ENCODE measurements at regions not wholly inside any gene's neighbourhood (a gene's known extent, or its start where the extent isn't known, plus 50 kb on each side); places are given as distances from the start of the nearest gene placed in this dataset.
"Not testable (repeated sequence)": the region's sequence is repeated elsewhere in the genome, so short reads cannot be mapped to it uniquely, and the experiment has no call there.

- H3K27ac ChIP-seq (ENCODE audit: low read depth, low read length); H3K4me3 ChIP-seq (ENCODE audit: low read depth in 1 of 2, low read length in 2 of 2): not testable (repeated sequence)
These were observed 51.7 kb downstream of the PPIAL4C start for GRCh38 chr1:149635290-149635899.

DNA sequence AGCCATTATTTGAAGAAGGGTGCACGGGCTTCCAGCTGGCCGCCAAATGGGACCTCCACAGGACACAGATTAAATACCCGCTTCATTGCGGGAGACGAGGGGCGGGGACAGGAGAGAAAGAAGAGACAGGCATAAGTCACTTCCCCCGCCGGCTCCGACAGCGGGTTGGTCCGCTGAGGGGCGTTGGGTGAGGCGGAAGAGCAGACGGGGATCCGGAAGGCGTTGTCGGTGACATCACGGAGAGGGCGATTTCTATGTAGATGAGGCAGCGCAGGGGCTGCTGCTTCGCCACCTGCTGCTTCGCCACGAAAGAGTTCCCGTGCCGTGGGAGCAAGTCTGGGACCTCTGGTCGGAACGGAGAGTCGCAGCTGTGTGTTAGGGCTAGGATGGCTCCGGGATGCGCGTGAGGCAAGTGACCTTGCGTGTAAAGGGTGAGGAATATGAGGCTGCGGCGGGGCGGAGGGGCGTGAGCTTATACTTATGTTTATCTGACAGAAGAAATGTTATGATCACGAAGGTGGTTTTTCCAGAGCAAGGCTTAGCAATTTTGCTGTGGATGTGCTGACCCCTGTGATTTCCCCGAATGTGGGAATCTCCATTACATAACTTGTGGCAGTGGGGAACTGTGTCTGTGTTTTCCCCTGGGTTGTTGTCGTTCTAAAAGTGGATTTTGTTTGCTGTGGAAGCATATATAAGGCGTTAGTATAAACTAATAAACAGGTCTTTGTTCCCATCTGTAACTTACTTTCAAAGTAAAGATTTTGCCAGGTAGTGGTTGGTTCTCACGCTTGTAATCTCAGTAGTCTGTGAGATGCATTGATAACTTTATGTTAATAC, 52.9 kb downstream of the PPIAL4C start:
- H3K27me3 ChIP-seq (ENCODE audit: control insufficient read depth in 1 of 2, insufficient read depth in 2 of 2, low read length in 2 of 2); H3K36me3 ChIP-seq (ENCODE audit: insufficient read depth, low read length): not testable (repeated sequence)
- peak overlapping the region; percentile 61 for H3K9ac ChIP-seq (ENCODE audit: low read length)

More at GRCh38 chr1:149635290-149635899, 51.7 kb downstream of the PPIAL4C start:
- H3K4me1 ChIP-seq (ENCODE audit: insufficient read depth, low read length); H3K36me3 ChIP-seq (ENCODE audit: insufficient read depth, low read length); H3K27me3 ChIP-seq (ENCODE audit: control insufficient read depth in 1 of 2, insufficient read depth in 2 of 2, low read length in 2 of 2); H3K9ac ChIP-seq (ENCODE audit: low read length); H3K9me3 ChIP-seq (ENCODE audit: low read length): not testable (repeated sequence)

GRCh38 chr1:149638481-149638880, 54.8 kb downstream of the PPIAL4C start:
- H3K36me3 ChIP-seq (ENCODE audit: insufficient read depth, low read length); H3K27me3 ChIP-seq (ENCODE audit: control insufficient read depth in 1 of 2, insufficient read depth in 2 of 2, low read length in 2 of 2); H3K9ac ChIP-seq (ENCODE audit: low read length); H3K4me3 ChIP-seq (ENCODE audit: low read depth in 1 of 2, low read length in 2 of 2); H3K9me3 ChIP-seq (ENCODE audit: low read length); H3K4me1 ChIP-seq (ENCODE audit: insufficient read depth, low read length); H3K27ac ChIP-seq (ENCODE audit: low read depth, low read length): not testable (repeated sequence)

More for the DNA sequence above, 52.9 kb downstream of the PPIAL4C start:
- not testable (repeated sequence) for H3K9me3 ChIP-seq (ENCODE audit: low read length); H3K4me1 ChIP-seq (ENCODE audit: insufficient read depth, low read length)
- Histone ChIP-seq H3K27ac (ENCODE audit: low read depth, low read length) (peak overlapping the region; percentile 85), H3K4me3 (ENCODE audit: low read depth in 1 of 2, low read length in 2 of 2) (peak overlapping the region in 1 of 2 donors; percentile 65)

DNA sequence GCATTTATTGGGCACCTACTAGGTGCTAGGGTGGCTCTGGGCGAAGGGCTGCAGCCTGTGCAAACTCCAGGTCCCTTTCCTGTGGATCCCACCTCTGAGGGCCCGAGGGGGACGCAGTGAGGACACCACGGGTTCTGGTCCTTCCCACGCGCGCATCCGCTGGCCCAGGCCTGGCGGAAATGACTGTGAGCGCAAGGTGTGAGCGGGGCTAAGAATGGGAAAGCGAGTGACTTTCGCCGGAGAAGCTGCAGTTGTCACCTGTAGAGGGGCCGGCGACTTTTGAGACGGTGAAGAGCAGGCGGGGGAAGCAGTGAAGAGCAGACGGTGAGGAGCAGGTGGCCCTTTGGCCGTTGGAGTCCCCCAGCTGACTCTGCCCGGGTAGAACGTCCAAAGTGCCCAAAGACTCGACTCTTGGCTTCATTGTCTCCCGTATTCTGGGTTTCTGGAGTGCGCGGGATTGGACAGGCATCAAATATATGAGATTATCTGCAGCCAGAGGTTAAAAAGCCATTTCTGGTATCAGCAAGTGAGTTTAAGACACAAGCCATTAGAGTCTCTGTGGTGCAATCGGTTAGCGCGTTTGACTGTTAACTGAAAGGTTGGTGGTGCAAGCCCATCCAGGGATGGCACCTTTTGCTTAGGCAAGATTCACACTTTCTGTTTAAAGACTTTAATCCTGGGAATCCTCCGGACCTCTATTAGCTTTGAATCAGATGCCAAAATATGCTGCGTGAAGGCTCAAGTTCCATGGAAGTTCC, 55.4 kb downstream of the PPIAL4C start:
- H3K9ac ChIP-seq (ENCODE audit: low read length); H3K4me1 ChIP-seq (ENCODE audit: insufficient read depth, low read length); H3K27me3 ChIP-seq (ENCODE audit: control insufficient read depth in 1 of 2, insufficient read depth in 2 of 2, low read length in 2 of 2): not testable (repeated sequence)

DNA sequence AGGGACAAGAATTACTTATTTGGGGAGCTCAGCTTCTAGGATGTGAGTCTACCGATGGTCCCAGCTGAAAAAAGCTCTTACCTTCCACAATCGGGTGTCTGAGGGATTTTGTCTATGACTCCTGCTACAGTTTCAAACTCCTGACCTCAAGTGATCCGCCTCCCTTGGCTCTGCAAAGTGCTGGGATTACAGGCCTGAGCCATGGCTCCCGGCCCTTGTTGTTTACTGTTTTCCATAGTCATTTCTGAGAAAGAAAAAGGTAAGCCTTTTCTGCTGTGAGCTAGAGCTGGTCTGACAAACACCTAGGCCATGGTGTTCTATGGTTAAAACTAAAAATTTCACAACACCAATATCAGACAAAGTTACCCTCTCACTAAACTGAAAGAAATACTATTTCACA, 57.5 kb downstream of the PPIAL4C start:
- not testable (repeated sequence) for H3K36me3 ChIP-seq (ENCODE audit: insufficient read depth, low read length); H3K4me3 ChIP-seq (ENCODE audit: low read depth in 1 of 2, low read length in 2 of 2); H3K9ac ChIP-seq (ENCODE audit: low read length); H3K4me1 ChIP-seq (ENCODE audit: insufficient read depth, low read length); H3K27me3 ChIP-seq (ENCODE audit: control insufficient read depth in 1 of 2, insufficient read depth in 2 of 2, low read length in 2 of 2); H3K27ac ChIP-seq (ENCODE audit: low read depth, low read length); H3K9me3 ChIP-seq (ENCODE audit: low read length)

More for the DNA sequence above, 55.4 kb downstream of the PPIAL4C start:
- not testable (repeated sequence) for H3K36me3 ChIP-seq (ENCODE audit: insufficient read depth, low read length); H3K9me3 ChIP-seq (ENCODE audit: low read length); H3K4me3 ChIP-seq (ENCODE audit: low read depth in 1 of 2, low read length in 2 of 2); H3K27ac ChIP-seq (ENCODE audit: low read depth, low read length)

DNA sequence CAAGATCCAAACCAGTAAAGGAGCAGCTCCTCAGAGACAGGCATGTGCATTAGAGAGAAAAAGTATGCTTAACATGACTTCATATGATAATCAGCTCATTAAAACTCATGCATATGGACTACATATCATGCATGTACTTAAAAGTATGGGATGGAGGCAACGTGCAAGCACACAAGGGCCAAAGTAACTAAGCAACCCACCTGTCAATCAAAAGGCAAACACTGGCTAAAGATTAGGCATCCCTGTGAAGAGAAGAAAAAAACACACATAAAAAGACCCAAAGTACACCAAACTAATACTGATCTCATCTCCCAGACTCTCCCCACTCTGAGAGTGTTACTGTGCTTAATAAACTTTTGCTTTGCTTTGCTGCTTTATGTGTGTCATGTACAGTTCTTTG, 61.2 kb downstream of the PPIAL4C start:
- H3K9ac ChIP-seq (ENCODE audit: low read length); H3K9me3 ChIP-seq (ENCODE audit: low read length); H3K27ac ChIP-seq (ENCODE audit: low read depth, low read length); H3K27me3 ChIP-seq (ENCODE audit: control insufficient read depth in 1 of 2, insufficient read depth in 2 of 2, low read length in 2 of 2); H3K4me1 ChIP-seq (ENCODE audit: insufficient read depth, low read length); H3K4me3 ChIP-seq (ENCODE audit: low read depth in 1 of 2, low read length in 2 of 2); H3K36me3 ChIP-seq (ENCODE audit: insufficient read depth, low read length): not testable (repeated sequence)

DNA sequence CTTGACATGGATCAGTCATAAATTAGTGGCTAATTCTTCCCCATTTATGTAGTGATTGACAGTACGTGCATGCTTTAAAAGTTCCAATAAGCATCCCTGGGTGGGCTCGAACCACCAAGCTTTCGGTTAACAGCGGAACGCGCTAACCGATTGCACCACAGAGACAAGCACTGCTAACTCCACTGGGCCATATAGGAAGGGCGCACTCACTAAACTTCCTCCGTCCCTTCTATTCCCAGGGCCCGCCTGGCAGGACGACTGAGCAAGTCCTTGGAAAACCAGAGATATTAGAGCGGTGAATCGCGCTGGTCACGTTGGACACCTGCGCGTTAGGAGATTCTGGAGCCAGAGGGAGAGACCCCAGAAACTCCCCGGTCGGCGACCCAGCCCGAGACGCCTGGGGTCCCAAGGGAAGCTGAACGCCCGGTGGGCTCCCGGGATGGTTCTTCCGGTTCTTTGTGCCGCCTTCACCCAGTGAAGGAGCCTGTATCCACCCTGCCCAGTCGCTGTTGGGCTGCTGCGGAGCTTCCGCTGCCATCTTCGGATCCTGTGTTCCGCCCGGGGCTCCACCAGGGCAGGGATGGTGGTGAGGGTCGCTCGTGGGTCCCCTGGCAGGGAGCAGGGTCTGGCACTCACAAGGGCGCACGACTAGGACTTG, 62.8 kb downstream of the PPIAL4C start:
- not testable (repeated sequence) for H3K36me3 ChIP-seq (ENCODE audit: insufficient read depth, low read length); H3K9me3 ChIP-seq (ENCODE audit: low read length); H3K9ac ChIP-seq (ENCODE audit: low read length); H3K27me3 ChIP-seq (ENCODE audit: control insufficient read depth in 1 of 2, insufficient read depth in 2 of 2, low read length in 2 of 2); H3K4me1 ChIP-seq (ENCODE audit: insufficient read depth, low read length); H3K4me3 ChIP-seq (ENCODE audit: low read depth in 1 of 2, low read length in 2 of 2); H3K27ac ChIP-seq (ENCODE audit: low read depth, low read length)

- H3K27ac ChIP-seq (ENCODE audit: low read depth, low read length); H3K4me1 ChIP-seq (ENCODE audit: insufficient read depth, low read length); H3K27me3 ChIP-seq (ENCODE audit: control insufficient read depth in 1 of 2, insufficient read depth in 2 of 2, low read length in 2 of 2); H3K4me3 ChIP-seq (ENCODE audit: low read depth in 1 of 2, low read length in 2 of 2); H3K9ac ChIP-seq (ENCODE audit: low read length); H3K9me3 ChIP-seq (ENCODE audit: low read length); H3K36me3 ChIP-seq (ENCODE audit: insufficient read depth, low read length): not testable (repeated sequence)
These were observed 63.3 kb downstream of the PPIAL4C start for GRCh38 chr1:149647018-149647373.

DNA sequence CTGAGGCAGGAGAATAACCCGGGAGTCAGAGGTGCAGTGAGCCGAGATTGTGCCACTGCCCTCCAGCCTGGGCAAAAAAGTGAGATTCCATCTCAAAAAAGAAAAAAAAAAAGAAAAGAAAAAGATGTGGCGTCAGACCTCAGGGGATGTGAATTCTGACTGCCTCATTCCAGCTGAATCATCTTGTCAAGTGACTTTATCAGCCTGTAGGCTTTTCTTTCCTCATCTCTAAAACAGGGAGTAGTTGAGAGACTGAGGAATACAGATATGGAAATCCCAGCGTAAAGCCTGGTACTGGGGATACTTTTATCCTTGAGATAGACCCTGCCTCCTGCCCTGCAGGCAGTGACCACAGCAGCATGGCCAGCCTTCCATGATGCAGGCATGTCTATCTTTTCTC, 74.1 kb downstream of the PPIAL4C start:
- H3K4me3 ChIP-seq (ENCODE audit: low read depth in 1 of 2, low read length in 2 of 2); H3K9ac ChIP-seq (ENCODE audit: low read length); H3K36me3 ChIP-seq (ENCODE audit: insufficient read depth, low read length); H3K27ac ChIP-seq (ENCODE audit: low read depth, low read length); H3K4me1 ChIP-seq (ENCODE audit: insufficient read depth, low read length); H3K27me3 ChIP-seq (ENCODE audit: control insufficient read depth in 1 of 2, insufficient read depth in 2 of 2, low read length in 2 of 2); H3K9me3 ChIP-seq (ENCODE audit: low read length): not testable (repeated sequence)

GRCh38 chr1:149658175-149658574, 74.5 kb downstream of the PPIAL4C start:
- H3K36me3 ChIP-seq (ENCODE audit: insufficient read depth, low read length); H3K9ac ChIP-seq (ENCODE audit: low read length); H3K27me3 ChIP-seq (ENCODE audit: control insufficient read depth in 1 of 2, insufficient read depth in 2 of 2, low read length in 2 of 2); H3K27ac ChIP-seq (ENCODE audit: low read depth, low read length); H3K9me3 ChIP-seq (ENCODE audit: low read length); H3K4me1 ChIP-seq (ENCODE audit: insufficient read depth, low read length); H3K4me3 ChIP-seq (ENCODE audit: low read depth in 1 of 2, low read length in 2 of 2): not testable (repeated sequence)

DNA sequence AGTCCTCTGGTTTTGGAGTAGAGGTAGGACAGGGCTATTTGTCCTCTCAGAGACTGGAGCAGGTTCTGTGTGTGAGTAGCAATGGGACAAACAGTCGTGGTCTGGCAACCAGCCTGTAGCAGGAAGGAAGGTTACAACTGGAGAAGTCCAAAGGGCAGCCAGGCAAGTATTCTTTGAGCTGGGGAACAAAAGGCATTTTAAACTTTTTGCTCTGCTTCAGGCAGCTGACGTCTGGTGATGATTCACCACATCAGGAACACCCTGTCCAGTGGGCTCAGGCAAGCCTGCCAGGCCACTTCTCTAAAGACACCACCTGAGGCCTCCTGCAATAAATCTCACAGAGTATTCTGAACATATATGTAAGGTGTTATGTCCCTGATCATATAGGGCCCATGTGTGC, 81.0 kb downstream of the PPIAL4C start:
- H3K27ac ChIP-seq (ENCODE audit: low read depth, low read length); H3K27me3 ChIP-seq (ENCODE audit: control insufficient read depth in 1 of 2, insufficient read depth in 2 of 2, low read length in 2 of 2); H3K9ac ChIP-seq (ENCODE audit: low read length); H3K36me3 ChIP-seq (ENCODE audit: insufficient read depth, low read length); H3K9me3 ChIP-seq (ENCODE audit: low read length); H3K4me3 ChIP-seq (ENCODE audit: low read depth in 1 of 2, low read length in 2 of 2); H3K4me1 ChIP-seq (ENCODE audit: insufficient read depth, low read length): not testable (repeated sequence)
